Suprapubic skin (tissue), 4 donors: ENCODE measurements at regions not wholly inside any gene's neighbourhood (a gene's known extent, or its start where the extent isn't known, plus 50 kb on each side); places are given as distances from the start of the nearest gene placed in this dataset.
"Not testable (repeated sequence)": the region's sequence is repeated elsewhere in the genome, so short reads cannot be mapped to it uniquely, and the experiment has no call there.

Experiments
- DNase-seq, 2 donors: peaks; one replicate each; pipeline ENCODE4 v3.0.0-alpha.2; 2019; ENCODE audit warnings: low spot score in 2 of 2
- H3K27ac ChIP-seq: fragments of 200-600 bp; sonication (generic); one replicate; pipeline ENCODE4 v1.5.1; 2019
- H3K27me3 ChIP-seq: fragments of 200-600 bp; sonication (generic); one replicate; pipeline ENCODE4 v1.5.1; 2019
- H3K36me3 ChIP-seq: fragments of 200-600 bp; sonication (generic); one replicate; pipeline ENCODE4 v1.5.1; 2019
- H3K4me1 ChIP-seq: fragments of 200-600 bp; sonication (generic); one replicate; pipeline ENCODE4 v1.5.1; 2019
- H3K4me3 ChIP-seq: fragments of 200-600 bp; sonication (generic); one replicate; pipeline ENCODE4 v1.5.1; 2019; ENCODE audit warnings: mild to moderate bottlenecking
- H3K9me3 ChIP-seq: fragments of 200-600 bp; sonication (generic); one replicate; pipeline ENCODE4 v1.5.1; 2019
- EP300 ChIP-seq: sonication (generic); formaldehyde crosslinking; IDR thresholded peaks from one replicate; pipeline ENCODE4 v1.6.1; 2017; ENCODE audit warnings: antibody characterized with exemption
- POLR2A ChIP-seq, 2 donors: fragments of 450-650 bp; IDR thresholded peaks; one replicate each; pipeline ENCODE4 v1.6.1; 2017; ENCODE audit warnings: antibody characterized with exemption in 2 of 2, mild to moderate bottlenecking in 2 of 2, moderate library complexity in 2 of 2
- POLR2AphosphoS5 ChIP-seq, 3 donors: sonication (generic); formaldehyde crosslinking; IDR thresholded peaks; one replicate each; pipeline ENCODE4 v1.6.1; 2017; ENCODE audit warnings: antibody characterized with exemption in 3 of 3
- WGBS: methylation state at CpG from one replicate; pipeline ENCODE4 v1.1.5; 2018; 5-methylcytosine and 5-hydroxymethylcytosine counted together
- TF ChIP-seq, protein P1 (sequence below), 2 donors: fragments of 200-600 bp in 1 of 2; fragments of 450-650 bp in 1 of 2; sonication (generic) in 1 of 2; IDR thresholded peaks; one replicate each; pipeline ENCODE4 v1.5.1; 2016 to 2019; ENCODE audit warnings: antibody characterized with exemption in 2 of 2, mild to moderate bottlenecking in 1 of 2, moderate library complexity in 1 of 2

DNA sequence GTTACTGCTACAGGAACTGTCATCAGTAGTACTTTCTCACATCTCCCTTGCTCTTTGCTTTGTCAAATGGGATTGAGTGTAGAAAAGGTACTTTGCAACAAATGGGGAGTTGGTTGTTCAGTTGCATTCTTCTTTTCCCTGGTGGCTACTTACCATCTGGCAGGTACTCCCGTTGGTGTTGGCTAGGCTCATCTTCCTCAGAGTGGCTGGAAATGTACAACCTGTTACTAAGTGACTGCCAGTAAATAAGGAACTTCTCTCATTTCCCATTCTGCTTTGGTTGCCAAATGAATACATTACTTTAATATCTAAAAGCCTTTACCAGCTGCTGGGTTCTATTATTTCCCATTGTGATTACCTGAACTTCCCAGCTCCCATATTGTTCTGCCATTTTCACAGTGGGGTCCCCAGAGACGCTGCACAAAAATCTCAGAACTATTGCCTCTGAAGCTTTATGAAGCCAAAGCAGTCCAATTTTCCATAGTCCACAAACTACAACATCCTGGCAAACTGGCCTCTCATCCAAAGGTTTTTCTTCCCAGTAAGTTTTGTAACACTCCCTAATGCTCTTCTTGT is 229.7 kb upstream of the HTR1E start:
- TF ChIP-seq POLR2AphosphoS5 (IDR thresholded peaks at IDR 0.05) (no peak), POLR2A (IDR thresholded peaks at IDR 0.05) (no peak), EP300 (no peak)
- TF ChIP-seq, protein P1, sequence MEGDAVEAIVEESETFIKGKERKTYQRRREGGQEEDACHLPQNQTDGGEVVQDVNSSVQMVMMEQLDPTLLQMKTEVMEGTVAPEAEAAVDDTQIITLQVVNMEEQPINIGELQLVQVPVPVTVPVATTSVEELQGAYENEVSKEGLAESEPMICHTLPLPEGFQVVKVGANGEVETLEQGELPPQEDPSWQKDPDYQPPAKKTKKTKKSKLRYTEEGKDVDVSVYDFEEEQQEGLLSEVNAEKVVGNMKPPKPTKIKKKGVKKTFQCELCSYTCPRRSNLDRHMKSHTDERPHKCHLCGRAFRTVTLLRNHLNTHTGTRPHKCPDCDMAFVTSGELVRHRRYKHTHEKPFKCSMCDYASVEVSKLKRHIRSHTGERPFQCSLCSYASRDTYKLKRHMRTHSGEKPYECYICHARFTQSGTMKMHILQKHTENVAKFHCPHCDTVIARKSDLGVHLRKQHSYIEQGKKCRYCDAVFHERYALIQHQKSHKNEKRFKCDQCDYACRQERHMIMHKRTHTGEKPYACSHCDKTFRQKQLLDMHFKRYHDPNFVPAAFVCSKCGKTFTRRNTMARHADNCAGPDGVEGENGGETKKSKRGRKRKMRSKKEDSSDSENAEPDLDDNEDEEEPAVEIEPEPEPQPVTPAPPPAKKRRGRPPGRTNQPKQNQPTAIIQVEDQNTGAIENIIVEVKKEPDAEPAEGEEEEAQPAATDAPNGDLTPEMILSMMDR (IDR thresholded peaks at IDR 0.05): no peak
- H3K4me3 ChIP-seq: no peak overlapping the region
- H3K27me3 ChIP-seq: no peaks in the 10 kb centered on the region
- H3K27ac ChIP-seq: no peak overlapping the region
- no peaks in the 10 kb centered on the region for H3K4me1 ChIP-seq
- H3K36me3 ChIP-seq: no peaks in the 10 kb centered on the region
- no peaks in the 10 kb centered on the region for H3K9me3 ChIP-seq
- 48% methylated on average over 2 of the region's 2 CpGs for WGBS
- DNase-seq: no peak

DNA sequence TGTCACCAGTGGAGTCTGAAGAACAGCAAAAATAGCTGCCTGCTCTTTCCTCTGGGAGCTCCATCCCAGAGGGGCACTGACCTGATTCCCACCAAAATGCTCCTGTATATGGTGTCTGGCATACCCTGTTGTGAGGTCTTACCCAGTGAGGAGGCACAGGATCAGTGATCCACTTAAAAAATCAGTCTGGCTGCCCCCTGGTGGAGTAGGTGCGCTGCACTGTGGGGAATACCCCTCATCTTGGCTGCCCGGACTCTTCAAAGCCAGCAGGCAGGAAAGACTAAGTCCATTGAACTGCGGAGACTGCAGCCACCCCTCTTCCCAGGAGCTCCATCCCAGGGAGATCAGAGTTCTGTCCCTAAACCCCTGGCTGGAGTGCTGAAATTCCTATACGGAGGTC is 230.9 kb upstream of the HTR1E start:
- TF ChIP-seq POLR2A (IDR thresholded peaks at IDR 0.05): no peak
- H3K9me3 ChIP-seq: no peaks in the 10 kb centered on the region
- DNase-seq: no peak
- WGBS: 100% methylated on average over 3 of the region's 4 CpGs
- no peak overlapping the region for H3K4me3 ChIP-seq
- H3K27ac ChIP-seq: no peak overlapping the region
- no peaks in the 10 kb centered on the region for H3K4me1 ChIP-seq
- no peaks in the 10 kb centered on the region for H3K27me3 ChIP-seq
- H3K36me3 ChIP-seq: no peaks in the 10 kb centered on the region

DNA sequence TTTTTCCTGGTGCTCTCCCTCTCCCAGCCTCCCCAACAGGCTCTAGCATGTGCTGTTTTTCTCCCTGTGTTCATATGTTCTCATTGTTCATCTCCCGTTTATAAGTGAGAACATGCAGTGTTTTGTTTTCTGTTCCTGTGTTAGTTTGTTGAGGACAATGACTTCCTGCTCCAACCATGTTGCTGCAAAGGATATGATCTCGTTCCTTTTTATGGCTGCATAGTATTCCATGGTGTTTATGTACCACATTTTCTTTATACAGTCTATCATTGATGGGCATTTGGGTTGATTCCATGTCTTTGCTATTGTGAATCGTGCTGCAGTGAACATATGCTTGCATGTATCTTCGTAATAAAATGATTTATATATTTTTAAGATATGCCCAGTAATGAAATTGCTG is 236.1 kb upstream of the HTR1E start:
- not testable (repeated sequence) for H3K27me3 ChIP-seq, H3K4me3 ChIP-seq, H3K36me3 ChIP-seq, H3K4me1 ChIP-seq, H3K27ac ChIP-seq, DNase-seq, H3K9me3 ChIP-seq
- WGBS: 76% methylated on average over 4 of the region's 4 CpGs

DNA sequence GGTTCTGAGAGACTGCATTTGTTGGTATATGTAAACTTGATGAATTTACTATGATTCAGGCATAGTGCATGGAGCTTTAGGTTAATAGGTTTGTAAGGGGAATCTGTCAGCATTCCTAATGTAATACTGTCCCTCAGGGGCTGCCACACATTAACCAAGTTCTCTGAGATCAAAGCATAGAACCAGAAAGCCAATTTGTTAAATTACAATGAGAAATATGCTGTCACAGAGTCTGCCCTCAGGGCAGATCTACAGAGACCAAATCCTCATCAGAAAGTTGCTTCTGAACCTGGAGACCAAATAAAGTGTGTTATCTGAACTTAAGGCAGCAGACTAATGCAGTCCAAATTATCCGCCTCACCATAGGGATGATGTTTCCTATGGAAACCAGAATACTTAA is 250.8 kb upstream of the HTR1E start:
- 71% methylated on average over 1 of the region's 1 CpG for WGBS
- H3K27me3 ChIP-seq: no peaks in the 10 kb centered on the region
- no peaks in the 10 kb centered on the region for H3K4me1 ChIP-seq
- no peak overlapping the region for H3K27ac ChIP-seq
- H3K4me3 ChIP-seq: no peak overlapping the region
- no peaks in the 10 kb centered on the region for H3K9me3 ChIP-seq
- no peak for DNase-seq
- no peak for TF ChIP-seq EP300
- TF ChIP-seq POLR2AphosphoS5 (IDR thresholded peaks at IDR 0.05): no peak
- TF ChIP-seq, protein P1 (IDR thresholded peaks at IDR 0.05): no peak
- TF ChIP-seq POLR2A (IDR thresholded peaks at IDR 0.05): no peak
- H3K36me3 ChIP-seq: no peaks in the 10 kb centered on the region

DNA sequence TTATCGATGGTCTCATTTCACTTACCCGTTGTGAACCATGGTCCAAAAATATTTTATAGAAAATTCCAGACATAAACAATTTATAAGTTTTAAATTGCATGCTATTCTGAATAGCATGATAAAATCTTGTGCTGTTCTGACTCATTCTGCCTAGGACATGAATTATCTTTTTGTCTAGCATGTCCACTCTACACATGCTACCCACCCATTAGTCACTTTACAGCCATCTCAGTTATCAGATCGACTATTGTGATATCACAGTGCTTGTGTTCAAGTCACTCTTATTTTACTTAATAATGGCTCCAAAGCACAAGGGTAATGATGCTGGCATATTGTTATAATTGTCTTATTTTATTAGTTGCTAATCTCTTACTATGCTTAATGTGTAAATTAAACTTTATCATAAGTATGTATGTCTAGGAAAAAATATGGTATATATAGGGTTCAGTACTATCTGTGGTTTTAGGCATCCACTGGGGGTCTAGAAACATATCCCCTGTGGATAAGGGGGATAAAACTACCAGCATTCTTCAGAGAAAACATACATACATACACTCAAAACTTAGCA is 252.0 kb upstream of the HTR1E start:
- Histone ChIP-seq H3K36me3 (no peaks in the 10 kb centered on the region), H3K27ac (no peak overlapping the region), H3K4me1 (no peaks in the 10 kb centered on the region), H3K9me3 (no peaks in the 10 kb centered on the region), H3K4me3 (no peak overlapping the region), H3K27me3 (no peaks in the 10 kb centered on the region)
- WGBS: 81% methylated on average over 3 of the region's 3 CpGs
- no peak for DNase-seq
- TF ChIP-seq POLR2AphosphoS5 (IDR thresholded peaks at IDR 0.05): no peak
- TF ChIP-seq, protein P1 (IDR thresholded peaks at IDR 0.05): no peak
- TF ChIP-seq POLR2A (IDR thresholded peaks at IDR 0.05): no peak
- TF ChIP-seq EP300: no peak

DNA sequence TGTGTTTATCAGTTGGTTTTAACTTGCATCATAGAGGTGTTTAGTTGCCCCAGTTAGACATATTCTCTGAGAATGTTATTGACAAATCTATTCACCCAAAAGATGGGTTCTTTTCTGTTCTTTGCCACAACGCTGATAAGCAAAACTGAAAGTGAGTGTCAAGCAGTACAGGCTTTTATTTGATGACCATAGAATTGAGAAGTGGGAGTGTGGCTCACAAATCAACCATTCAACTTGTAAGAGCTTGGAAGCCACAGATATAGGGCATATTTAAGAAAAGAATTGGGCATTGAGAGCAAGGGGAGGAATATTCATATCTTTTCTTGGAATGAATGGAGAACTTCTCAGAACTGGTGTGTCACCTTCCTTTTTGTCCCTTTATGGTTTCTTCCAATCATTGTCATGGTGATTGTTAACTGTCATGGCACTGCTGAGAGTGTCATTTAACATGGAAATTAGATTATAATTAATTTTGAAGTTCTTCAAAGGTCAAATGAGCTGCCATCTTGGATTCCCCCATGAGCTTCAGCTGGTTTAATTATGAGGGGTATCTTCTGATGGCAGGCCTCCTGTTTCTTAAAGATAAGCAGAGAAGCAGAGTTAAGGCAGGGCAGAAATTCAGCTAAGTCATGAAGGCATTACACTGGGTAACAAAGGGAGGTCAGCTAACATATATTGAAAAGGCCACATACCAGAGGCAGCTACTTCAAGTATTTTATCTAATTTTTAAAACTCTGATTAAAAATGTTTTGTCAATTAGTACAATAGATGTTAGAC is 254.0 kb upstream of the HTR1E start:
- H3K4me1 ChIP-seq: no peaks in the 10 kb centered on the region
- no peak overlapping the region for H3K27ac ChIP-seq
- H3K27me3 ChIP-seq: no peaks in the 10 kb centered on the region
- no peaks in the 10 kb centered on the region for H3K9me3 ChIP-seq
- H3K36me3 ChIP-seq: no peaks in the 10 kb centered on the region
- WGBS: 81% methylated on average over 1 of the region's 1 CpG
- H3K4me3 ChIP-seq: no peak overlapping the region
- no peak for DNase-seq
- TF ChIP-seq, protein P1 (IDR thresholded peaks at IDR 0.05): no peak
- TF ChIP-seq POLR2A (IDR thresholded peaks at IDR 0.05) (no peak), EP300 (no peak), POLR2AphosphoS5 (IDR thresholded peaks at IDR 0.05) (no peak)
